NCI-H1092 (cell line): ENCODE measurements at regions not wholly inside any gene's neighbourhood (a gene's known extent, or its start where the extent isn't known, plus 50 kb on each side); places are given as distances from the start of the nearest gene placed in this dataset.
A peak's percentile ranks its signal among the peaks of the same experiment; 100 is the strongest.

Experiments used
- DNase-seq: peaks from one replicate; lab custom pipeline; 2025; lab: John Stamatoyannopoulos, UW

GRCh38 chr15:93422476-93422875 lies 333.5 kb upstream of the RGMA start:
- no peak for DNase-seq

- no peak for DNase-seq
Measured at GRCh38 chr15:93420477-93420876, 331.5 kb upstream of the RGMA start.

- DNase-seq = no peak
Measured at GRCh38 chr15:93420050-93420452, 331.0 kb upstream of the RGMA start.

GRCh38 chr15:93418566-93418965 lies 329.6 kb upstream of the RGMA start:
- no peak for DNase-seq

GRCh38 chr15:93417631-93418030 lies 328.6 kb upstream of the RGMA start:
- no peak for DNase-seq

GRCh38 chr15:93417156-93417555 lies 328.1 kb upstream of the RGMA start:
- DNase-seq = no peak

- no peak for DNase-seq
Measured at GRCh38 chr15:93415576-93415975, 326.6 kb upstream of the RGMA start.

- no peak for DNase-seq
Measured at GRCh38 chr15:93414576-93415231, 325.7 kb upstream of the RGMA start.

- DNase-seq = no peak
Measured at GRCh38 chr15:93413745-93414144, 324.7 kb upstream of the RGMA start.

- DNase-seq = no peak
Measured at GRCh38 chr15:93399121-93399520, 310.1 kb upstream of the RGMA start.

GRCh38 chr15:93389211-93389610 lies 300.2 kb upstream of the RGMA start:
- no peak for DNase-seq

GRCh38 chr15:93384886-93385285 lies 295.9 kb upstream of the RGMA start:
- no peak for DNase-seq

GRCh38 chr15:93382200-93382820 lies 293.3 kb upstream of the RGMA start:
- peak; percentile 80 for DNase-seq

- DNase-seq = peak; percentile 83
Measured at GRCh38 chr15:93378558-93378957, 289.5 kb upstream of the RGMA start.

GRCh38 chr15:93372865-93373223 lies 283.8 kb upstream of the RGMA start:
- DNase-seq = no peak

GRCh38 chr15:93372208-93372864 lies 283.3 kb upstream of the RGMA start:
- no peak for DNase-seq

- DNase-seq = no peak
Measured at GRCh38 chr15:93366387-93367100, 277.5 kb upstream of the RGMA start.

GRCh38 chr15:93362821-93363220 lies 273.8 kb upstream of the RGMA start:
- DNase-seq = no peak

- no peak for DNase-seq
Measured at GRCh38 chr15:93362203-93362602, 273.2 kb upstream of the RGMA start.

- DNase-seq = no peak
Measured at GRCh38 chr15:93361703-93362102, 272.7 kb upstream of the RGMA start.

GRCh38 chr15:93360976-93361375 lies 272.0 kb upstream of the RGMA start:
- DNase-seq = no peak

GRCh38 chr15:93360318-93360717 lies 271.3 kb upstream of the RGMA start:
- no peak for DNase-seq
